ENCODE measurements at regions not wholly inside any gene's neighbourhood (a gene's known extent, or its start where the extent isn't known, plus 50 kb on each side); places are given as distances from the start of the nearest gene placed in this dataset.
"Not testable (repeated sequence)": the region's sequence is repeated elsewhere in the genome, so short reads cannot be mapped to it uniquely, and the experiment has no call there.

DNA sequence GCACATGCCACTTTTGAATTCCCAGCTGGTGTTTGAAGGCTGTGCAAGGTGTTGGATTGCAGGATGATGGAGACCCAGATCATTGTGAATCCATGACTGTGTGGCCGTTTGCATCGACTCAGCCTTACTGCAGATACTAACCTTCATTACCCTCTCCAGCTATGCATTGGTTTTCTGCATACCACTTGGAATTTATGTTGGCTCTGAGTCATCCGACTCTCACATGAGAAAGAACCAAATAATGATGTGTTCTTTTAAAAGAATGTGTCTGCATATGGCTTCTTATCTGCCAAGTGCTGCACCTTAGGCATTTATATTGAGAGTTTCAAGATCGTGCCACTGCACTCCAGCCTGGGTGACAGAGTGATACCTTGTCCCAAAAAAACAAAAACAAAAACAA lies 106.7 kb upstream of the PRKX start:
- no peak overlapping the region for H3K27ac Mint-ChIP-seq
- no peaks in the 10 kb centered on the region for H3K27me3 Mint-ChIP-seq
- intact Hi-C loops (cut with micrococcal nuclease): no loop called here
- DNase-seq (no peak), ATAC-seq (no peak)
- no peaks in the 10 kb centered on the region for H3K9me3 Mint-ChIP-seq
- H3K4me3 Mint-ChIP-seq: no peak overlapping the region
- ChIA-PET POLR2A (no interaction called here), CTCF (interaction anchor here (1.1 kb wide), 1 partner anchor 9 kb away, joined by 3 read pairs; no protein-coding TSS in a partner anchor)
- peaks cover 6% of the 10 kb centered on the region for H3K4me1 Mint-ChIP-seq (ENCODE audit: low read depth)
- TF ChIP-seq, protein P1, sequence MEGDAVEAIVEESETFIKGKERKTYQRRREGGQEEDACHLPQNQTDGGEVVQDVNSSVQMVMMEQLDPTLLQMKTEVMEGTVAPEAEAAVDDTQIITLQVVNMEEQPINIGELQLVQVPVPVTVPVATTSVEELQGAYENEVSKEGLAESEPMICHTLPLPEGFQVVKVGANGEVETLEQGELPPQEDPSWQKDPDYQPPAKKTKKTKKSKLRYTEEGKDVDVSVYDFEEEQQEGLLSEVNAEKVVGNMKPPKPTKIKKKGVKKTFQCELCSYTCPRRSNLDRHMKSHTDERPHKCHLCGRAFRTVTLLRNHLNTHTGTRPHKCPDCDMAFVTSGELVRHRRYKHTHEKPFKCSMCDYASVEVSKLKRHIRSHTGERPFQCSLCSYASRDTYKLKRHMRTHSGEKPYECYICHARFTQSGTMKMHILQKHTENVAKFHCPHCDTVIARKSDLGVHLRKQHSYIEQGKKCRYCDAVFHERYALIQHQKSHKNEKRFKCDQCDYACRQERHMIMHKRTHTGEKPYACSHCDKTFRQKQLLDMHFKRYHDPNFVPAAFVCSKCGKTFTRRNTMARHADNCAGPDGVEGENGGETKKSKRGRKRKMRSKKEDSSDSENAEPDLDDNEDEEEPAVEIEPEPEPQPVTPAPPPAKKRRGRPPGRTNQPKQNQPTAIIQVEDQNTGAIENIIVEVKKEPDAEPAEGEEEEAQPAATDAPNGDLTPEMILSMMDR (IDR thresholded peaks at IDR 0.05): no peak
- H3K36me3 Mint-ChIP-seq (ENCODE audit: low read depth): peaks cover 24% of the 10 kb centered on the region

DNA sequence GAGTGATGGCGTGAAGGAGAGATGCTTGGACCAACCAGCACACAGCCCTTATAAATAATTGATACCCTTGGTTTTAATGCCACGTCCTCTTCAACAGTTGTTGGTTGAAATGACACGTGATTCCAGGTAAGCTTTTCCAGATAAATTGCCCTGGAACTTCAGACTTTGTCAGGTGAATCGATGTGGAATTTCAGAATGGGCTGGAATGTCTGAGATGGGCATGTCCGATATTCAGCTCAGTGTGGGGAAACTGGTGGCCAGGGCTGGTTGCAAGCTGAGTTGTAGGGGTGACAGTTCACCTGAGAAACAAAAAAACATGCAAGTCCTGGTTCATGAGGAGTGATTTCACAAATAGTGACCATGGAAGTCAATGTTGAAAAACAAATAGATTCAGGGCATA lies 104.0 kb upstream of the PRKX start:
- CTCF ChIA-PET; H3K9me3 Mint-ChIP-seq; H3K4me3 Mint-ChIP-seq; ATAC-seq; H3K27ac Mint-ChIP-seq; POLR2A ChIA-PET; H3K27me3 Mint-ChIP-seq; H3K4me1 Mint-ChIP-seq (ENCODE audit: low read depth); intact Hi-C loops (cut with micrococcal nuclease); DNase-seq: not testable (repeated sequence)
- H3K36me3 Mint-ChIP-seq (ENCODE audit: low read depth): peaks cover 15% of the 10 kb centered on the region

DNA sequence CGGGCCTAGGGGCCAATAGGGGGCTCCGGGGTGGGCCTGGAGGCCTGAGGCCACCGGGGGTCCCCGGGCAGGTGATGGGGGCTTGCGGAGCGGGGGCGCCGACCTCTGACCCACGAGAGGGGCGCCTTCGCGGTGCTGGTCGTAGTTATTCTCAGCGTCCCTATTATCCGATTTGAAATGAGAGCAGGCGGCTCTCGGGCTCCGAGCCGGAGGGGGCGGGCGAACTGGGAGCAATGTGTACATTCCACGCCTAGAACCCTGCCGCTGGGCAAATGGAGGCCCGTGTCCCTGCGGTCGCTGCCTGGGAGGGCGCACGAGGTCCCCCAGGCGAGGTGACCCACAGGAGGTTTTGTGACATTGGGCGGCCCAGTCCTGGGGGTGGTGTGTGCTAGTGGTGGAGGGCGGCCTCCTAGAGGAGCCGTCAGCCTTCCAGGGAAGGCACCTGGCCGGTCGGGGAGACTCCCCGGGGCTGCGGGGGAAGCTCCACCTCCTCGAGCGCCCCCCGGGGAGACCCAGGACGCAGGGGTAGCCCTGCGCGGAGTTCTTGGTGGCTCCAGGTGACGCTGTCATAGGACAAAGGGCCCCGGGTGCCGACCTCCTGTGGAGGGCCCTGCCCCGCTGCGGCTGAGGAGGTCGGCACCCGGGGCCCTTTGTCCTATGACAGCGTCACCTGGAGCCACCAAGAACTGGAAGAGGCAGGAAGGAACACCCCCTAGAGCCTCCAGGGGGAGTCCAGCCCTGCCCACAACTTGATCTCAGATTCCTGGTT lies 102.6 kb upstream of the PRKX start:
- Mint-ChIP-seq H3K27me3 (no peaks in the 10 kb centered on the region), H3K4me3 (peak overlapping the region; percentile 87), H3K36me3 (ENCODE audit: low read depth) (peaks cover 10% of the 10 kb centered on the region), H3K4me1 (ENCODE audit: low read depth) (peaks cover 17% of the 10 kb centered on the region), H3K9me3 (no peaks in the 10 kb centered on the region), H3K27ac (peak overlapping the region; percentile 84)
- DNase-seq (peak; percentile 54), ATAC-seq (peak; percentile 14)
- TF ChIP-seq, protein P1 (IDR thresholded peaks at IDR 0.05): no peak
- intact Hi-C loops (cut with micrococcal nuclease): no loop called here
- ChIA-PET POLR2A (no interaction called here), CTCF (no interaction called here)

DNA sequence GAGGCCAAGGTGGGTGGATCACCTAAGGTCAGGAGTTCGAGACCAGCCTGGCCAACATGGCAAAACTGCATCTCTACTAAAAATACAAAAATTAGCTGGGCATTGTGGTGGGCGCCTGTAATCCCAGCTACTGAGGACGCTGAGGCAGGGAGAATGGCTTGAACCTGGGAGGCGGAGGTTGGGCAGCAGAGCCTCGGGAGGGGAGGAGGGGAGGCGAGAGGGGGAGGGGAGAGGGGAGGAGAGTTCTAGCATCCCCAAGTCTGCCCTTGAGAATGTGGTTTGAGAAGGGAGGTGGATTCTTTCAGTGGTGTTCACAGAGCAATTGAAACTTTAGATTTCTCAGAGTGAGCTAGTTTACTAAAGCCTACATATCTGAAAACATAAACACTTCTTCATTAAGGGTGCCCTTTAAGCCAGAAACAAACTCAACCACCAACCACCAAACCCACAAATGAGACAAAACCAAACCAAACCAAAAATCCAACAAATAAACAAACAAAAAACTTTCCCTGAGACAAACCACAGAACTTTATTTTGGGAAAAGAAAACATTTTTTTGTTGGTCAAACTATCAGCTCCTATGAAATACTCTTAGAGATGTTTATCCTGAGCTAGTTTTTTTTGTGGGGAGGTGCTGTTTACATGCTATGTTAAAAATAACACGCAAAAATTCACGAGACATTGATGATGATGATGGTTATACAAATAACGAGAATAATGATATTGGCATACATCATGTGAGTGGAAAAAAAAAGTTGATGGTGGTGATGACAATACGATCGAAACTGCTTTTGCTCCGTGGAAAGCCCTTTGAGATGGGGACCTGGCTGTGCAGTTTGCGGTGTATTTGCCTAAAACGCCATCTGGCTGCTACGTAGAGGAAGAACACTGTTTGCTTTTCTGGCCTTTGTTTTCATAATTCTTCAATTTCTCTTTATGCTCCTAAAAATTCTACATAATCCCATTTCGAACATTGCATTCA lies 98.2 kb upstream of the PRKX start:
- H3K27ac Mint-ChIP-seq: peak overlapping the region; percentile 46
- H3K4me3 Mint-ChIP-seq: no peak overlapping the region
- TF ChIP-seq, protein P1 (IDR thresholded peaks at IDR 0.05): no peak

DNA sequence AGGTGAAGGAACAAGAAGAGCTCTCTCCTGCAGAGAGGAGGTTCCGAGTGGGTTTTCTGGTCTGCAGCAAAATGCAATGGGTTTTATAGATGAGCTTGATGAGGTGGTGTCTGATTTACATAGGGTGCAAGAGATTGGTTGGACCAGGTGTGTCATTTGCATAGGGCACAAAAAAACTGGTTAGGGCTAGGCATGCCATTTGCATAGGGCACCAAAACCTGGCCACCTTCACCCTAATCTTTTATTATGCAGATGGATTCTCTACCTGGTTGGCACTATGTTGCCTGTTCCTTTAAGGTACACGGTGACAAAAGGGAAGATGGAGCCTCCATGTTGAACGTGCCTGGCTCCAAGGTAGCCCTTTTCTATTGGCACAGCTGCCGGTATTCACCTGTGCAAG lies 94.5 kb upstream of the PRKX start:
- Mint-ChIP-seq H3K27ac (no peak overlapping the region), H3K4me3 (no peak overlapping the region), H3K9me3 (no peaks in the 10 kb centered on the region), H3K27me3 (peaks cover 15% of the 10 kb centered on the region), H3K4me1 (ENCODE audit: low read depth) (peaks cover 9% of the 10 kb centered on the region), H3K36me3 (ENCODE audit: low read depth) (no peaks in the 10 kb centered on the region)
- ChIA-PET CTCF (interaction anchor here (1.3 kb wide), 1 partner anchor 156 kb away, joined by 3 read pairs; no protein-coding TSS in a partner anchor), POLR2A (no interaction called here)
- TF ChIP-seq, protein P1 (IDR thresholded peaks at IDR 0.05): no peak
- DNase-seq (no peak), ATAC-seq (no peak)
- intact Hi-C loops (cut with micrococcal nuclease): no loop called here

More for the DNA sequence above, 98.2 kb upstream of the PRKX start:
- Mint-ChIP-seq H3K36me3 (ENCODE audit: low read depth) (no peaks in the 10 kb centered on the region), H3K27me3 (peaks cover 15% of the 10 kb centered on the region), H3K4me1 (ENCODE audit: low read depth) (peaks cover 11% of the 10 kb centered on the region), H3K9me3 (no peaks in the 10 kb centered on the region)
- CTCF ChIA-PET: interaction anchor here (0.7 to 1.5 kb wide), 4 partner anchors 8 to 163 kb away, joined by 3 to 11 read pairs (median 4); no protein-coding TSS in a partner anchor
- intact Hi-C loops (cut with micrococcal nuclease): no loop called here
- DNase-seq: peak; percentile 59
- POLR2A ChIA-PET: interaction anchor here (0.6 kb wide), 1 partner anchor 157 kb away, joined by 3 read pairs; no protein-coding TSS in a partner anchor
- no peak for ATAC-seq
